ENCODE measurements at regions not wholly inside any gene's neighbourhood (a gene's known extent, or its start where the extent isn't known, plus 50 kb on each side); places are given as distances from the start of the nearest gene placed in this dataset.
"Not testable (repeated sequence)": the region's sequence is repeated elsewhere in the genome, so short reads cannot be mapped to it uniquely, and the experiment has no call there.

- not testable (repeated sequence) for DNase-seq (ENCODE audit: low read depth)
Observed at GRCh38 chr5:85657328-85657727, 960.4 kb upstream of the COX7C start.

DNA sequence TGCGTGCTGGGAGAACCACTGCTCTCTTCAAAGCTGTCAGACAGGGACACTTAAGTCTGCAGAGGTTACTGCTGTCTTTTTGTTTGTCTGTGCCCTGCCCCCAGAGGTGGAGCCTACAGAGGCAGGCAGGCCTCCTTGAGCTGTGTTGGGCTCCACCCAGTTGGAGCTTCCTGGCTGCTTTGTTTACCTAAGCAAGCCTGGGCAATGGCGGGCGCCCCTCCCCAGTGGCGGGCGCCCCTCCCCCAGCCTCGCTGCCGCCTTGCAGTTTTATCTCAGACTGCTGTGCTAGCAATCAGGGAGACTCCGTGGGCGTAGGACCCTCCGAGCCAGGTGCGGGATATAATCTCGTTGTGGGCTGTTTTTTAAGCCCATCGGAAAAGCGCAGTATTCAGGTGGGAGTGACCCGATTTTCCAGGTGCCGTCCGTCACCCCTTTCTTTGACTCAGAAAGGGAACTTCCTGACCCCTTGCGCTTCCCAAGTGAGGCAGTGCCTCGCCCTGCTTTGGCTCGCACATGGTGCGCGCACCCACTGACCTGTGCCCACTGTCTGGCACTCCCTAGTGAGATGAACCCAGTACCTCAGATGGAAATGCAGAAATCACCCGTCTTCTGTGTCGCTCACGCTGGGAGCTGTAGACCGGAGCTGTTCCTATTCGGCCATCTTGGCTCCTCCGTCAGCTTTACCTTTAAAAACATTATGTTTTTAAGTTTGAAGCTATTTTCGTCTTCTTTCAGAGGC, 954.6 kb upstream of the COX7C start:
- DNase-seq (ENCODE audit: low read depth), result not testable (repeated sequence)

- no peak for DNase-seq (ENCODE audit: low read depth)
Observed at GRCh38 chr5:85663708-85664031, 954.1 kb upstream of the COX7C start.

GRCh38 chr5:85670417-85670816, 947.3 kb upstream of the COX7C start:
- DNase-seq (ENCODE audit: low read depth), result no peak

DNA sequence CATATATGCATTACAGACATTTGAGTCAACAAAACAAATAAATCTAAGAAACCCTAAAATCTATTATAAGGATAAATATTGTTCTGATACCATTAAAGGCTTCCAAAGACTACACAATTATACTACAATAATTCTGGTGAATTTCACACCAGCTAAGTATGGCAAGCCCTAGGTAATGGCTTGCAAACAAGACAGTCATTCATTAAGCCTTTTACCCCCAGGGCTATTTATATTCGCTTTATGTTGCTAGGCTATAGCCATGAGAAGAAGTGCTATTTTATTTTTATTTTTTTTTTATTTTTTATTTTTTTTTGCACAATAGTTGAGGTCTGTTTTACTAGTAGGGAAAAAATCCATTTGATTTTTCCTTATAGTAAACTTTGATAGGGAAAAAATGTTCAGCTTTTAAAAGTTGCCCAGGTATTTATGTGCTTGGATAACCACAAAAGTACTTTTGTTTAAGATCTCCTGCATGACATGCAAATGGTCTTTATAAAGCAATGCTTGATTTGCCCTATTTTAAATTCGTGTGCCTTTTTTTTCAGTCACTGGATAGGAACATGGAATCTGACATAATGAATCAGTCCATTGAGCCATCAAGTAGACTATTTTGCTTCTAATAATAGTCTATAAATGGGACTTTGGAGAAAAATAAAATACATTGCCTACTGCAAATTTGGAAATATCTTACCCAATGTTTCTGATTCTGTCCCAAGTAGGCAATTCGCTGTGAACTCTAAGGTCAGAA, 946.3 kb upstream of the COX7C start:
- no peak for DNase-seq (ENCODE audit: low read depth)

- DNase-seq (ENCODE audit: low read depth), result no peak
Observed at GRCh38 chr5:85681871-85682270, 935.9 kb upstream of the COX7C start.

DNA sequence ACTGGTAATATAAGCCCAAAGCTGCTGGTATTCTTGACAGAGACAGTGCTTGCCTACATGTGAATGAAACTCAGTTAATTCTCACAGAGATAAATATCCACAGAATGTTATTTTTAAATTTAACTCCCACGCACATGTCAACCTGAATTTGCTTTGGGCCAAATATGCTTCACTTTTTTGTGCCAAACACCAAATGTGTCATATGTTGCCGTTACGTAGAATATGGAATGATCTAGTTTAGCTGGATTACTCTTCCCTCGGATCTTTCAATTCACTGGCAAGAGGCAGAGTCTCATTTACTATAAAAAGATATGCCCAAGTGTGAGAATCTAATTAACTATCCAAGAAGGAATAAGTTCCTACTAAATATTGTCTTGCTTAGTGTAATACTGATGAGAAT, 933.4 kb upstream of the COX7C start:
- DNase-seq (ENCODE audit: low read depth), result no peak

DNA sequence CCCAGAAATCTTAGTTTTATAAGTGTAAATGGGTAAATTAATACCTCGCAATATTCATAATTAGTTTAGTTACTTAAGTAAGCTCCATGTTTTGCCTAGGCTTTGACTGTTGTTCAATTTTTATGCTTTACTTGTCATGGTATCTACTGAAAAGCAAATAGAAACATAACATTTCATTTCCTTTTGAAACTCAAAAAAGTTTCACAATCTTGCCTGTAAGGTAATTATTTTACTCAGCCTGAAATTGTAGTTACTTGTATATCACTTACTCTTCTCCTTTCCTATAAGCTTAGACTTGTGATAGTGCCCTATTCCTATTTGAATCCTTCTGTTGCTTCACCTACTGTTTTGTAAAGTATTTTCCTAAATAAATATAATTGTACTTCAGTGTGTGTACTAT, 914.4 kb upstream of the COX7C start:
- no peak for DNase-seq (ENCODE audit: low read depth)

GRCh38 chr5:85709728-85710127, 908.0 kb upstream of the COX7C start:
- no peak for DNase-seq (ENCODE audit: low read depth)

DNA sequence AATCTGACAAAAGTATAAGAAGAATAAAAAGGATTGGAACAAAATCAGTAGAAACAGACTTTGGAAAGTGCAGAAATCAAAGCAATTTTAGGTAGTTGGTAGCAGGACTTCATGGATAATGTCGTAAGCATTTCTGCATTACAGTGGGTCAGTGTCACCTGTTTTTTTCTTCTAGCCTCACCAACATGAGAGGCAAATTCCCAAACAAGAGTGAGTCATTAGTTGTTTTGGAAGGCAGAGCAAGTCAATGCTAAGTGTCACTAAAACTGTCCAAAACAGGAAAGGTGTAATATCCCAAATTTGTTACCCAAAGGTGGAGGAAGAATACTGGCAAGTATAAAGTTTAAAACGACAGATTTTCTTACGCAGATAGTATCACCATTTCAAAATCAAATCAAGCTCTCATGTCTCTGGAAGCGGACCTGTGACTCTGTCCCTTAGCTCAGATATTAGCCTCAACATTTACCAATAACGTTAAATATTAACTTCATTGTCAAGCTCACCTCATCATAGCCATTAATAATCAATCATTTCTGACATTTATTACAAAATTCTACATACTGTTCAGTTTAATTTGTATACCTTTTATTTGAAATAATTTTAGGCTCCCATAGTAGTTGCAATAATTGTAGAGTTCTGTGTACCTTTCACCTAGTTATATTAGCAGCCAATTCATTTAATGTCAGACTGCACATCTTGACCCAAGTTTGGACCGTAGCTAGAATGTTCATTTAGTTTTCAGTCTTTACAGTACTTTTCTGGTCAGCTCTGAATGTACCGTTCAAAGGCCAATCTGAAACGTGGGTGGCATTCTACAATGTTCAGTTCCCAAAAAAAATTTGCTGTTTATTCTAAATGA, 901.2 kb upstream of the COX7C start:
- DNase-seq (ENCODE audit: low read depth), result no peak

- DNase-seq (ENCODE audit: low read depth), result no peak
Observed at GRCh38 chr5:85717203-85717563, 900.6 kb upstream of the COX7C start.

DNA sequence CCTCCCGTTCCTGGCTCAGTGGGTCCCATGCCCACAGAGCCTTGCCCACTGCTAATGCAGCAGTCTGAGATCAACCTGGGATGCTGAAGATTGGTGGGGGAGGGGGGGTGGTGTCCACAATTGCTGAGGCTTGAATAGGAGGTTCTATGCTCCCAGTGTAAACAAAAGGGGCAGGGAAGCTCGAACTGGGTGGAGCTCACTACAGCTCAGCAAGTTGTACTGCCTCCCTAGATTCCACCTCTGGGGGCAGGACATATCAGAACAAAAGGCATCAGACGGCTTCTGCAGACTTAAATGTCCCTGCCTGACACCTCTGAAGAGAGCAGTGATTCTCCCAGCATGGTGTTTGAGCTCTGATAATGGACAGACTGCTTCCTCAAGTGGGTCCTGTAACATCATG, 885.6 kb upstream of the COX7C start:
- no peak for DNase-seq (ENCODE audit: low read depth)

GRCh38 chr5:85741972-85742371, 875.8 kb upstream of the COX7C start:
- DNase-seq (ENCODE audit: low read depth), result no peak

GRCh38 chr5:85760519-85760918, 857.2 kb upstream of the COX7C start:
- no peak for DNase-seq (ENCODE audit: low read depth)

DNA sequence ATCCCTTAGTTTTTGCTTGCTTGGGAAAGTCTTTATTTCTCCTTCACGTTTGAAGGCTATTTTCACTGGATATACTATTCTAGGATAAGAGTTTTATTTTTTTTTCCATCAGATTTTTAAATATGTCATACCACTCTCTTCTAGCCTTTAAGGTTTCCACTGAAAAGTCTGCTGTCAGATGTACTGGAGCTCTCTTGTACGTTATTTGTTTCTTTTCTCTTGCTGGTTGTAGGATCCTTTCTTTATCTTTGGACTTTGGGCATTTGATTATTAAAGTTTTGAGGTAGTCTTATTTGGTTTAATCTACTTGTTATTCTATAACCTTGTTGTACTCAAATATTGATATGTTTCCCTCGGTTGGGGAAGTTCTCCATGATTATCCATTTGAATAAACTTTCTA, 848.4 kb upstream of the COX7C start:
- no peak for DNase-seq (ENCODE audit: low read depth)

- no peak for DNase-seq (ENCODE audit: low read depth)
Observed at GRCh38 chr5:85784746-85785145, 833.0 kb upstream of the COX7C start.

GRCh38 chr5:85813146-85813545, 804.6 kb upstream of the COX7C start:
- DNase-seq (ENCODE audit: low read depth), result no peak

DNA sequence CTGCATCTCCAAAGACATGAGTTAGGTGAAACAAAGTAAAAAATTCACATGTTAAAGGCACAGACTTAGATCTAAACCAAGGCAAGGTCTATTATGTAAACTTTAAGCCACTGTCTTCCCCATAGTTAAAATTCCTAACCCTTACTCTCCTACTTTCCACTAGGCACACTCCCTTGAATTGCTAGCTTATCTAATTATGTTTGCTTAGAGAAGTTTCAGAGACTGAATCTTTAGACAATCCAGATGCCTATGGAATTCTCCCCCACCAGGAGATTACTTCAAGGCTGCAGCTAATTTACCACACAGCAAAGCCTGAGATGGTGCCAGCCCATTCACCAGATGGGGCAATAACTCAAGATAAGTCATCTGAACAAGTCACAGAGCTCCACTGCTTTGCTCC, 803.1 kb upstream of the COX7C start:
- DNase-seq (ENCODE audit: low read depth), result no peak

DNA sequence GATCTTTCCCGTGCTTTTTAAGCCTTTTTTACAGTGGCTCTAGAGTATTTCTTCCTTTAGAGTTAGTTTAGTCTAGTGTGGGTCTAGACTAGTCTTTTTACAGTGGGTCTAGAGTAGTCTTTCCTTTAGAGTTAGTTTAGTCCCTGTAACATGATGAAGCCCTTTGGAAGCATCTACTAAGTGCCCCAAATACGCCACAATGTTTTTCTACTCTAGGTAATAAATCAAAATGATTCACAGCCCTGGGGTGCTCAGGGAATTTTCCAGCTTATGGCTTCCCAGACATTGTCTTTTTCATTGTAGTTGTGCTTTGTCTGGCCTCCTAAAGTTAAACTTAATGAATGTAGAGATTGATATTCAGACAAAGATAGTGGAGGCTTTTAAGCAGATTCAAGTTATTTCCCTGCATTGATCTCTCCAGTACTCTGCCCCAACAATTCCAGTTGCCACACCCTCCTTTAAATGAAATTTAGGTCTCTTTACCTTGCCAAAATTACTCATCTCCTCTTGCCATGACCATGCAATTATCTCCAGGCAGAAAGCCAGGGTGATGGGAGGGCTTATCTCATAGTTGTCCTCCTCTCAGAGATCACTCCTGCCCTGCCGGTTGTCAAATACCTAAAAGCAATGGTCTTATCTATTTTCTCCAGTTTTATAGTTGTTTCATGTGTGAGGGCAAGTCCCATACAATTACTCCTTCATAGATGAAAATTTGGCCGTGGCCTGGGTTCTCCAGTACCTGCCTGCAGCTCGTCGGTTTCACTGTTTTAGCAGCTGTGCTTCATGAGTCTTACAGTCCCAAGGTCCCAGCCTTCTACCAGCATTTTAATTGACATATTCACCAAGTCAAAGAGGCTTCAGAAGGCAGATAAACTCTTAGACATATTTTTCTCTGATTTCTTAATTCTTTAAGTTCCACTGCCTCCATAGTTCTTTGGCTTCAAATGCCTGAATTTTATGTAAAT, 794.0 kb upstream of the COX7C start:
- DNase-seq (ENCODE audit: low read depth), result no peak

DNA sequence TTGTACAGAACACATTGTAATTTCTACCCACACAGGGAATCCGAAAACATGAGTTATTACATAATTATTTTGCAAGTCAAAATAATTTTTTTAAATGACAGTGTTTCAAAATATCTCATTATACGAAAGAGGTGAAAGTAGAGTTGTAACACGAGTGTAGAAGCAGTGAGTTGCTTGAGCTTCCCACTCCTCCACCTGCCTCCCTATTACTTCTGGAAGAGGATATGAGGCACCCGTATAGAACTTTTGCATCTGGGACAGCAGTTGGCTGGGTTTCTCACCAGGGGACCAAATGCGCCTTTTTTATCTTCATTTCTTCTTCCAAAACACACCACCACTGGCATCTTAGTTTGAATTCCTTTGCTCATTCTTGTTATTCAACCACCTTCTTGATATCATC, 779.0 kb upstream of the COX7C start:
- DNase-seq (ENCODE audit: low read depth), result no peak

GRCh38 chr5:85841653-85842052, 776.1 kb upstream of the COX7C start:
- DNase-seq (ENCODE audit: low read depth), result no peak

GRCh38 chr5:85843535-85843934, 774.2 kb upstream of the COX7C start:
- no peak for DNase-seq (ENCODE audit: low read depth)
